KMS-11 (cell line): ENCODE measurements at regions not wholly inside any gene's neighbourhood (a gene's known extent, or its start where the extent isn't known, plus 50 kb on each side); places are given as distances from the start of the nearest gene placed in this dataset.

ENCODE experiments used
- H2AFZ ChIP-seq: fragments of 200-600 bp; sonication (generic); 2 replicates; pipeline ENCODE4 v1.6.1; 2016; ENCODE audit warnings: antibody characterized with exemption, mixed run types, low read depth
- H3K27ac ChIP-seq: fragments of 200-600 bp; sonication (generic); 2 replicates; pipeline ENCODE4 v1.6.1; 2016; ENCODE audit warnings: mild to moderate bottlenecking, mixed run types
- H3K27me3 ChIP-seq: fragments of 200-600 bp; sonication (generic); 2 replicates; pipeline ENCODE4 v1.6.1; 2017; ENCODE audit warnings: mild to moderate bottlenecking, low read depth, mixed run types, moderate library complexity; ENCODE audit not compliant: insufficient read depth
- H3K36me3 ChIP-seq: fragments of 200-600 bp; sonication (generic); 2 replicates; pipeline ENCODE4 v1.6.1; 2017; ENCODE audit warnings: mild to moderate bottlenecking, mixed run types; ENCODE audit not compliant: insufficient read depth
- H3K4me1 ChIP-seq: fragments of 200-600 bp; sonication (generic); 2 replicates; pipeline ENCODE4 v1.6.1; 2016; ENCODE audit warnings: mild to moderate bottlenecking, low read depth, mixed run types; ENCODE audit not compliant: poor library complexity, severe bottlenecking
- H3K4me2 ChIP-seq: fragments of 200-600 bp; sonication (generic); 2 replicates; pipeline ENCODE4 v1.7.0; 2016; ENCODE audit warnings: mild to moderate bottlenecking, mixed run types
- H3K4me3 ChIP-seq: fragments of 200-600 bp; sonication (generic); IDR thresholded peaks from 2 replicates; pipeline ENCODE4 v1.6.1; 2017; ENCODE audit warnings: low read depth, low read length, mixed read lengths; ENCODE audit not compliant: insufficient read depth
- H3K79me2 ChIP-seq: fragments of 200-600 bp; sonication (generic); 2 replicates; pipeline ENCODE4 v1.6.1; 2016; ENCODE audit warnings: low read depth, mixed run types; ENCODE audit not compliant: insufficient read depth
- H3K9ac ChIP-seq: fragments of 200-600 bp; sonication (generic); 2 replicates; pipeline ENCODE4 v1.6.1; 2016; ENCODE audit warnings: mild to moderate bottlenecking, mixed run types
- H4K20me1 ChIP-seq: fragments of 200-600 bp; sonication (generic); 2 replicates; pipeline ENCODE4 v1.6.1; 2016; ENCODE audit warnings: mild to moderate bottlenecking, mixed run types; ENCODE audit not compliant: insufficient read depth
- CTCF ChIP-seq: fragments of 200-600 bp; sonication (generic); conservative IDR thresholded peaks from 2 replicates; pipeline ENCODE4 v1.6.1; 2017; ENCODE audit warnings: low read depth, mild to moderate bottlenecking, antibody characterized with exemption, low read length, moderate library complexity, mixed read lengths

GRCh38 chr10:113409175-113409574, 143.7 kb upstream of the HABP2 start:
- no peaks in the 10 kb centered on the region for H3K27me3 ChIP-seq
- no peaks in the 10 kb centered on the region for H3K79me2 ChIP-seq

DNA sequence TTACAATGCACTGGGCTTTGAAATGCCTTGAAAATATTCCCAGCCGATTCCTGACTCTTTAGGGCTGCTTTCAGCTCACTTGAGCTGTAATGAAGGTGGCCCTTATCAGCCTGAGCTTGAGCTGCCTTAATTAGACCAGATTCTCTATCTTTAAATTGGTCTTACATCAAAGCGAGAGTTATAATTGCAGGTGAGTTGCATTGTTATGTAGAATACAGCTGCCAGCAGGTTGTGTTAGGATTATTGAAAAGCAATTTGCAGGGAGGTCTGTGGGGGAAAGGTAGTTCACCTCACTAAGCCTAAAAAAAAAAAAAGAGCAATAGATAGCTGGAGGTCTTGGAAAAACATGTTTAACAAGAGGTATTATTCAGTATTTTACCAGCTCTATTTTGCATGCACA, 142.2 kb upstream of the HABP2 start:
- Histone ChIP-seq H3K4me2 (no peak overlapping the region), H4K20me1 (no peaks in the 10 kb centered on the region), H2AFZ (no peak overlapping the region)

More at GRCh38 chr10:113409175-113409574, 143.7 kb upstream of the HABP2 start:
- no peak overlapping the region for H3K4me3 ChIP-seq
- no peak overlapping the region for H3K4me2 ChIP-seq
- H3K36me3 ChIP-seq = no peaks in the 10 kb centered on the region
- no peak overlapping the region for H3K9ac ChIP-seq
- no peaks in the 10 kb centered on the region for H3K4me1 ChIP-seq
- no peaks in the 10 kb centered on the region for H4K20me1 ChIP-seq
- no peak overlapping the region for H2AFZ ChIP-seq
- H3K27ac ChIP-seq = no peak overlapping the region
- TF ChIP-seq CTCF = no peak

DNA sequence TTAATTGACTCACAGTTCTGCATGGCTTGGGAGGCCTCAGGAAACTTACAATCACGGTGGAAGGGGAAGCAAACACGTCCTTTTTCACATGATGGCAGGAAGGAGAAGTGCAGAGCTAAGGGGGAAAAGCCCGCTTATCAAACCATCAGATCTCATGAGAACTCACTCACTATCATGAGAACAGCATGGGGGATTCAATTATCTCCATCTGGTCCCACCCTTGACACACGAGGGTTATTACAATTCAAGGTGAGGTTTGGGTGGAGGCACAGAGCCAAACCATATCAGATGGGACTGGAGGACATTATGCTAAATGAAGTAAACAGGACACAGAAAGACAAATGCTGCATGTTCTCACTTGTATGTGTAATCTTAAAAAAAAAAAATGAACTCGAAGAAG, 141.4 kb upstream of the HABP2 start:
- no peak overlapping the region for H3K9ac ChIP-seq
- no peak overlapping the region for H3K27ac ChIP-seq
- no peaks in the 10 kb centered on the region for H4K20me1 ChIP-seq
- H3K36me3 ChIP-seq = no peaks in the 10 kb centered on the region
- H3K4me1 ChIP-seq = no peaks in the 10 kb centered on the region
- H2AFZ ChIP-seq = no peak overlapping the region
- H3K4me3 ChIP-seq = no peak overlapping the region
- H3K79me2 ChIP-seq = no peaks in the 10 kb centered on the region
- no peak for TF ChIP-seq CTCF
- no peaks in the 10 kb centered on the region for H3K27me3 ChIP-seq
- no peak overlapping the region for H3K4me2 ChIP-seq

More for the DNA sequence above, 142.2 kb upstream of the HABP2 start:
- no peak overlapping the region for H3K4me3 ChIP-seq
- H3K36me3 ChIP-seq = no peaks in the 10 kb centered on the region
- no peaks in the 10 kb centered on the region for H3K79me2 ChIP-seq
- no peak for TF ChIP-seq CTCF
- no peaks in the 10 kb centered on the region for H3K4me1 ChIP-seq
- no peak overlapping the region for H3K27ac ChIP-seq
- no peak overlapping the region for H3K9ac ChIP-seq
- H3K27me3 ChIP-seq = no peaks in the 10 kb centered on the region

DNA sequence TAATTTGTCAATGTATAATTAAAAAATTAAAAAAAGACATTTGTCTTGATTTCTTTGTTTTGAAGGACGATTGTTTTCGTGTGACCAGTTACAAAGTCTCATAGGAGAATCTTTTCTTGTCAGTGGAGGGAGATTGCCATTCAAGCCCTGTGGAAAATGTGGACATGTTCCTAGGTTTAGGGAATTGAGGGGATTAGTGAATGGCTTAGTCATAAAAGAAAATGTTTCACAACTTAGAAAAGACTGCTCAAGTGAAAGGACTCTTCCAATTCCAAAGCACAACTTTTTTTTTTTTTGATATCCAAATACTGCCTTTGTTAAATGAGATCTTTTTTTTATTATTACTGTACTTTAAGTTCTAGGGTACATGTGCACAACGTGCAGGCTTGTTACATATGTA, 140.7 kb upstream of the HABP2 start:
- Histone ChIP-seq H2AFZ (no peak overlapping the region), H3K27ac (no peak overlapping the region), H3K27me3 (no peaks in the 10 kb centered on the region), H3K4me3 (no peak overlapping the region), H3K36me3 (no peaks in the 10 kb centered on the region), H3K4me1 (no peaks in the 10 kb centered on the region), H3K4me2 (no peak overlapping the region), H3K79me2 (no peaks in the 10 kb centered on the region), H3K9ac (no peak overlapping the region), H4K20me1 (no peaks in the 10 kb centered on the region)
- no peak for TF ChIP-seq CTCF
